T-helper 1 cell (primary cell): ENCODE measurements at regions not wholly inside any gene's neighbourhood (a gene's known extent, or its start where the extent isn't known, plus 50 kb on each side); places are given as distances from the start of the nearest gene placed in this dataset.
A peak's percentile ranks its signal among the peaks of the same experiment; 100 is the strongest.

ENCODE experiments used
- DNase-seq, 5 donors: peaks; one replicate each; pipeline ENCODE4 v3.0.0-alpha.2; 2012 to 2020

DNA sequence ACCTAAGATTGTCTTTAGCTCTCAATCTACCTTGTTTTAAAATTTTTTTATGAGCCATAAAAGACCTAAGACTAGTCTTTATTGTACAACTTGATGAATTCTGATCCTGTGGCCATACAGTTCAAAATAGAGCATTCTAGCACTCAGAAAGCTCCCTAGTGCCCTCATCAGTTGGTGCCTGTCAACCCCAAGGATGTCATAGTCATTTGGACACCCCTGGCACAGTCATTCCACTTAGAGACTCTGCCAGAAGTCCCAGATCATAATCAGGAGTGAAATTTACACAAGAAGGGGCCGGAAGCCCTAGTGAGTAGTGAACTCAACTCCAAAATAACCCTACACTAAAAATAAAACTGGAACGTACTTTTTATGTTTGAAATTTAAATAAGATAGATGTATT lies 80.0 kb upstream of the INSIG1 start:
- peak in 1 of 5 donors; percentile 54 for DNase-seq

DNA sequence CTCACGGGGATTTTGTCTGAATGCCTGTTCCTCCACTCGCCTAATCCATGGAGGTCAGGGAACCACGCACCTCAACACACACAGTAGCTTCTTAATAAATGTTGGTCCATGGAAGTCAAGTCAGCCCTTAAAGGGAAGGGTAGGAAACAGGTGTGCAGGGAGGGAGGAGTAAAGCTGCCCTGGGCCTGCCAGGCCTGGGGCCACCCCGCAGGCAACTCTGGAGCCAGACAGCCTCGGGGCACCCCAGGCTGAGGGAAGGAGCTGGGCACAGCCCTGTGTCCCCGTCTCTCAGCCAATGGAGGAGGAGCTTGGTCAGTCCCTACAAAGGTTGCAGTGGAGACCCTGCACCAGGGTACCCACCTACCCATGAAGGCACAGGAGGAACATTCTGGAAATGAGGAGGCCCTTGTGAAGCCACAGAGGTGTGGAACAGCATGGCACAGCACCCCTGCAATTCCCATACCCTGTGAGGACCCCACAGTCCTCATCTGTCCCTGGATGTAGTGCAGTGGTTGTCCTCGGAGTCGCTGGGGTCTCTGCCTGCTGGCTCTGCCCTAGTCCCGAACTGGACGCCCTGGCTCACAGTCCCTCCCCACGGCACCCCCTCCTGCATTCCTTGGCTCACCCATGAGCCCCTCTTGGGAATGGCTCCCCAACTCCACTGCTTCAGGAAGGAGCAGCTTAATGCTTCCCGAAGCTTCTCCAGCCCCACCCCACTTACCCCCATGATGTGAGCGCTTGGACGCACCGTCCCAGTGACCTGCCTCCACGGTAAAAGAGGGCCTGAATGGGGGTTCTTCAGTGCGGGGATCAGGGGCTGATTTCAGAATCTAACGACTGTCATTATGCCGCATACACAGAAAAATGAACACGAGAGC lies 79.2 kb upstream of the INSIG1 start:
- no peak for DNase-seq

DNA sequence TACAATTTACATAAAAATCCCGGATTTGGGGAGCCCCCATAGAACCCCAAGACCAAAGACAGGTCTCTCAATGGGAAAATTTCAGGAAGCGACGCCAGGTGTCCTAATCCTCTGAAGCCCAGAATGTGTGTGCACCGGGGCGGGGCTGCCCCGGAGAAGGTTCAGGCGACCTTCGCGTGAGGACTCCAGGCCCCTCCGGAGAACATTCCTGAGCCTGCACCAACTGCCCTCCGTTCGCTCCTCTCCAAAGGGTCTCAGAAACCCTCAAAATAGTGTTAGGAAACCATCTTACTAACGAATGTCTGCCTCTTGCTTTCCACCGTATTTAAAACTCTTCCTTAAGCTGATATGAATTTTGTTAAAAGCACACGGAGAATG lies 78.5 kb upstream of the INSIG1 start:
- no peak for DNase-seq

DNA sequence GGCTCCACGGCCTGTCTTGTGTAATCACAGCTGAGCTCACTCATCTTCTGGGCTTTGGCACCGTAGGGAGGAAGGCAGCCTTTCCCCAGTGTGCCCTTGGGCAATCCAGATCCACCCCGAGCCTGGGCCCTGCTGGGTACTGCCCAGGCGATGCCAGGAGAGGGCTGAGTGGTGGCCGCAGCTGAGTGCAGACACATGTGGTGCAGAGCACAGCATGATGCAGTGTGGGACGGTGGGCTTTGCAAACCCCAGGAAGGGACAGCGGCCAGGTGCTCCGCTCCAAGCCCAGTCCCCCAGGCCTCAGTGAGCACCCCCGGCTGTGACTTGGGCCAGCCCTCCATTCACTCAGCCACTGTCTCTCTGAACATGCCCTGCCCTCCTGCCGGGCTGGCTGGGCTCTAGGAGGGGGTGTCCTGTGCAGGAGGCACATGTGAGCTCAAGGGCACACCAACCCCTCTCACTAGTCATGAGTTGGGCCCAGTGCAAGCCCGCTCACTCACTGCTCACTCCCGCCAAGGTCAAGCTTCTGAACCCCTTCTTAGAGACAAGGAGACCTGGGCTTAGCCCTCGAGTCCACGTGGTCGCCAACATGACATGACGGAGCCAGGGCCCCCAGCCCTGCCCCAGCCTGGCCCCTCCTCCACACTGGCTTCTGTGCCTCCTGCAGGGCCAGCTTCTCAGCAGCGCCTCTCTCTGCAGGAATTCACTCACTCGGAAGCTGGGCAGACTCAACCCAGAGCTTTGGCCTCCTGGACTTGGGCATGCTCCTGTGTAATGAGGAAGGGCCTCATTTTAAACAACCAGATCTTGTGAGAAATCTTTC lies 77.5 kb upstream of the INSIG1 start:
- no peak for DNase-seq

DNA sequence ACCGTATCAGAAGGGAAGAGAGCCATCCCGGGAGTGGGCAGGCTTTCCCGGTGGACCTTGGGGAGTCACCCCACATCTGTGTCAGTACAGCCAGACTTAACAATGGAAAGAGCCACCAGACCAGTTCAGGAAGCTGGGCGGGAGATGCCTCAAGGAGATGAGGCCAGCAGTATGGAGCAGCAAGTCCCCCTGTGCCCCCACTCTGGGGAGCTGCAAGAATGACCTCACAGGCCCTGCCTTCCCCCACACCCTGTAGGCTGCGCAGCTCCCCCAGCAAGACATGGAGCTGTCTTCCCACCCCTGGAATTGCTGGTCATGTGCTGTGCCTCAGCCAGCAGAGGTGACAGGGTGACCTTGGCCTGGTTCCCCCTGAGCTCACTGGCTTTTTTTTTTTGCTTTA lies 76.8 kb upstream of the INSIG1 start:
- DNase-seq, result no peak

DNA sequence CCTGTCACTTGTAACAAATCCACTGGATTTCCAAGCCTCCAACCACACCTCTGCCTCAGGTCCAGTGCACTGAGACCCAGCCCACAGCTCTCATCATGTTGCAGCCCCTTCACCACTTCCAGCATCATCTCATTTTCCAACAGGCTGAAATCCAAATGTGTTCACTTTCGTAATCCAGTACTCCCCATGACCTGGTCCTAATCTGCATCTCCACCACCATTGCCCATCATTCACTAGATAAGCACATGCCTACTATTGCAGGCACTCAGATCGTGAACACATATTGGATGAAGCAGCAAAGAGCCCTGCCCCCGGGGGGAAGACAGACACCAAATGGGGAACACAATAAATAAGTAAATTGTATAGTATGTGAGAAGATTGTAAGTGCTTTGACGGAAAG lies 76.1 kb upstream of the INSIG1 start:
- no peak for DNase-seq

DNA sequence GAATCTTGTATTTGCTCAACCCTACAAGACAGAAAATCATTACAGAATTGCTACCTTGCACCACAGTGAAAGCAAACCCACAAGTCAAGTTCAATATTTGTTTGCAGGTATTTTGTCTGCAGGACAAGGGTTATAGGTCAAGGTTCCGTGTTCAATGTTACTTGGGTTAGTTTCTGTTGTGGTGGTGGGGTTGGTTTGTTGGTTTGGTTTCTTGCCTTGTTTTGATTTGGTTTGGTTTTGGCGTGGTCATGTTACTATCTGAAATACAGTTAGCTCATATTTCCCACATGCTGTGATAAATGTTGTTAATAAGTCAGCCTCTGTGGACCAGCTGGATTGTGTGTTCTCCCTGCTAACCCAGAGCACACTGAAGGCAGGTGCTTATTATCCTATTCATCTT lies 75.6 kb upstream of the INSIG1 start:
- no peak for DNase-seq

DNA sequence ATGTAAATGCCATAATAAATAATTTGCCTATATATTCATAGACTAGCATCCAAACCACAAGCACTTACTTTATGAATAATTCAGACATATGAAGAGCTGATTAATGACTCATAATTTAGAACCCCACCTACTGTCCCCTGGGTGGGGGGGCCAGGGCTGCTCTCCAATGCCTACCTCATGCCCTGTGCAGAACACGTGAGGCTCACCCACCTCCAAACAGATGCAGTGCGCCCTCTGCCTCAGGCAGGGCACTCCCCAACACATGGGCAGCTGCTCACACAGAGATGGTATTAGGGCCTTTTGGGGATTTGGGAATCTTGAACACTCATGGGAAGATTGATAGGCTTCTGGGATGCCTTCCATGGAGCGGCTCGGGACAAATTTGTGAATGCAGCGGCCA lies 75.1 kb upstream of the INSIG1 start:
- no peak for DNase-seq

DNA sequence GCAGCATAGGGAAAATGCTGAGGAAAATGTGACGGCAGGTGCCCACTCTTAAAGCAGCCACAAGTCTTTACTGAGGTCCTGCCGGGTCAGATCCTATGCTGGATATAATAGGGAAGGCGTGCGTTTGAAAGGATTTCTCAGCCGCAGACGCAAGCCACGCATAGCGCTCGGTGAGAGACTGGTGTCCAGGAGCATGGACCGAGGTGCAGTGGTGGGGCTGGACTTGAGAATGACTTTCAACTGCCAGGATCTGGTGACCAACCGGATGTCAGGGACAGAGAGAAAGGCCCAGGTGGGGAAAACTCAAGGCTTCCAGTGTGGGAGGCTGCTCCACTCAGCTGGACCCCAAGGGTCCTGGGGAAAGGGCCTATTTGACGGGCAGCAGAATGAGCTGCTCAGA lies 74.7 kb upstream of the INSIG1 start:
- no peak for DNase-seq

DNA sequence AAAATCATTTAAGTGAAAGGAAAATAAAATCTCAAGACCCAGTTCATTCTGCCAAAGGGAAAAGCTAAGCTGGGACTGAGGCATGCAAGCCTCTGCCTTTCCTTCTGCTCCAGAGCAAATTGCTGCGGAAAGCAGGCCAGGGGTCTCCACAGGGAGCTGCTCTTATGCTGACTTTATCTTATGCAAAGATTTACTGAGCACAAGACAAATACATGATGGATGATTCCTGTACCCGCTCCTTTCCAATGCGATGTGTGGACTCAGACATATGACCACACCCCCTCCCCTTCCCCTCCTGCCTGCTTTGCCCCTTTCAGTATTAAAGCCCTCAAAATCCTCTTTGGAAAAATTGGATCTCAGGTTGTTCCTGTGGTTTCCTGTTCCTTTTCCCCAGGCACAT lies 74.2 kb upstream of the INSIG1 start:
- no peak for DNase-seq

DNA sequence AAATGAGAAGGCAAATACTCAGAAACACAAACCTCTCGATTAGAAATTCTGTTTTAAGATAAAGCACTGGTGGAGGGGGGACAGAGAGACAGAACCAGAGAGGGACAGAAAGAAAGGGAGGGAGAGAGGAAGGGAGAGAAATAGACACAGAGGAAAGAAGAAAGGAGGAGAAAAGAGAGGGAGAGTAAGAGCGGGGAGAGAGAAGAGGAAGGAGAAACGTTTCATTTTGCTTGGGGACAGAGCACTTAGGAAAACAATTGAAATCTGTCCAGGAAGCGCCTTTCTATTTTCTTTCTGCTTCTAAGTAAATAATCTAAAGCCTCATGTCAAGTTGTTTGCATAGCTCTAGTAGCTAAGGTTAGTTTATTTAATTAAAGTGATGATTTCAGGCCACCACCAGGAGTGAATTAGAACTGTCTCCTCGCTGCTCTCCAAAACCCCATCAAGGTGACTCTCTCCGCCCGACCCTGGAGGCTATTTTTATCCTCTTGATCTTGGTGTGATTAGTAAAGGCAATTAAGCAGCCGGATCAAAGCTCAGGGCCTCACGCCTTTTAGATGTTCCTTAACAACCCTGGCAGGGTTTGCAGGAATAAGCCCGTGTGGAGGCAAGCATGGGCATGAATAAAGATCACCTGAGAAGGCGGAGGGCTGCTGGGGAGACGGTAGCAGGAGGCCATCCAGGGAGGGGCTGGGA lies 73.4 kb upstream of the INSIG1 start:
- no peak for DNase-seq

DNA sequence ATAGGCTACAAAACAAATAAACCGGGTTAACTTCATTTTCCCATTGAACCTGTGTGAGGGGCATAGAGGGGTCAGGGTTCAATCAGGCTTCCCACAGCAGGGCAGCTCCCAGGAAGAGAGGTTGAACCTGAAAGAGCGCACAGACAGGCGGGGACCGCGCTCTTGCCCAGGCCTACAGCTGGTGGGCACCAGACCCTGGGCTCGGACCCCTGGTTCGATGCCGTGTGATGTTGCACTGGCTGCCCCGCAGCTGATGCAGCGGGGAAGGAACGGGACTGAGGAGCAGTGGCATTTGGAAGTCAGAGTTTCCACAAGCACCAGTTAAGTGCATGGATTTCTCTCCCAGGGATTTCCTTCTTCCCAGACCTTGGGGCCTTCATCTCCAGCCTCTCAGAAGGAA lies 72.6 kb upstream of the INSIG1 start:
- DNase-seq, result no peak

DNA sequence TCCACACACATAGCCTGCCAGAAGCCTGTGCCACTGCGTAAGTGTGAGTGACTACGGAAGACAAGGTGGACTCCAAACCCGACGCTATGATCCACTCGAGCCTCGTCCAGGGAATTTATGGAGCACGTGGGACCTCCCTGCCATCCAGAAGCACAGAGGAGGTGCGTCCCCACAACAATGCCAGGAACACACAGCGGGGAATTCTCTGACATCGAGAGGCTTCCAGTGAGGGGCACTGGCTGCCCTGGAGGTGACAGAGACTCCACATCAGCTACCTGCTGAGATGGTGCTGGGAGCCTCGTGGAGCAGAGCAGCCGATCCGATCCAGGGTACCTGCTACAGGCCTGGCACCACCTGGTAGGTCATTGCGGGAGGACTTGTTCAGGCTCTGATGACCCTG lies 72.2 kb upstream of the INSIG1 start:
- no peak for DNase-seq

DNA sequence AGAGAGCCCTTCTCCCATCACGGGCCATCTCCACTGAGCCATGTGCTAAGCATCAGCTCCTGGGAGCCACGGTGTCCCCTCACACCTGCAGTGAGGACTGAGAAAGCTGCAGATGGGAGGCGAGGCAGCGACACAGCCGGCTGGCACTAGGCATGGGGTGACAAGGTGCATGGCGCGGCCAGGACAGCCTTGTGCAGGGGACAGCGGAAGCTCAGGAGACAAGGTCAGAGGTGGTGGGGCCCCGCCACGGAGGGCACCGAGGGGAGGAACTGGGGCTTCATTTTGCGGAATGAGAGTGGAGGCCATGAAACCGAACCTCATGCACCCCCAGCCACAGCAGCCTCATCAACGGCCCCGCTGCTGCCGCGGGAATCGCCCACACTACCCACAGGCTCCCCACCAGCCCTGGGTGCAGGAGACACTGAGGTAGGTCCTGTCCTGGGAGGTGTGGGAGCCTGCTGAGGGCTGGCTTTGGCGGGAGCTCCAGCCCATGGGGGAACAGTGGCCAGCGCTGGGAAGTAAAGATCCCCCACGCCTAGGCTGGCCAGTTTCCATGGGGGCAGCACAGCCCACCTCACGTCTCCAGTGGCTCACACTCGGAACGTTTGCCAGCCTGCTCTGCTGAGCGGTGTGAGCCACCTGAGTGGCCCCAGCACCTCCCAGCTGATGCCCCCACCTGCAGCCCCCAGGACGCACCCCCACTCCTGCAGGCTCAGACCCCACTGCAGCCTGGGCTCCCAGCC lies 71.2 kb upstream of the INSIG1 start:
- no peak for DNase-seq

DNA sequence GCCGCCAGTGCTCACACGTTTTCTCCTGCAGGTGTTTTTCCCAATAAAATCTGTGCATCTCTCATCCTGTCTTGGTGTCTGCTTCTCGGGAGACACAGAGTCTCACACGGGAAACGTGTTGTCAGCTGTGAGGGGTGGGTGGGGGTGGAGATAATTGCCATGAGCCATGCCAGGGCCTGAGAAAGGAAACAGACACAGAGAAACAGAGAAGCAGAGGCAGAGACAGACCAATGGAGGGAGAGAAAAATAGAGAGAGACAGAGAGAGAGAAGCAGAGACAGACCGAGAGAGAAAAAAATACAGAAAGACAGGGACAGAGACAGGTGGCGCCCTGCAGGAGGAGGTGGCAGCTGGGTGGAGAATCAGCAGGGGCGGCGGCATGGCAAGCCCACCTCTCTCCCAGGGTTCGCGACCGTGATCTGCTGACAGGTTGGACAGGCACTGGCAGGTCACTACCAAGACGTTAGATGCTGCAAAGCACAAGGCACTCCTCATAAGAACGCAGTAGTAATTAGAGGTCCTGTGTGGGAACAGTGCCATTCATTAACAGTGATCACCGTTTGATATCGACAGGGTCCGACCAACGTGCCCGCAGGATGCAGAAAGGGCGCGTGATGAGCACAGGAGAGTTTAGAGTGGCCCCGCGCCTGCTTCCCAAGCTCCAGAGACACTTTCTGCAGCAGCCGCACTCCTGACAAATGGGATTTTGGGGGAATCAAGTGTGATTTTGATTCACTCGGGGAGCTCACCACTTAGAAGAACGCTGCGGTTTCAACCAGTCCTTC lies 70.5 kb upstream of the INSIG1 start:
- DNase-seq, result no peak

DNA sequence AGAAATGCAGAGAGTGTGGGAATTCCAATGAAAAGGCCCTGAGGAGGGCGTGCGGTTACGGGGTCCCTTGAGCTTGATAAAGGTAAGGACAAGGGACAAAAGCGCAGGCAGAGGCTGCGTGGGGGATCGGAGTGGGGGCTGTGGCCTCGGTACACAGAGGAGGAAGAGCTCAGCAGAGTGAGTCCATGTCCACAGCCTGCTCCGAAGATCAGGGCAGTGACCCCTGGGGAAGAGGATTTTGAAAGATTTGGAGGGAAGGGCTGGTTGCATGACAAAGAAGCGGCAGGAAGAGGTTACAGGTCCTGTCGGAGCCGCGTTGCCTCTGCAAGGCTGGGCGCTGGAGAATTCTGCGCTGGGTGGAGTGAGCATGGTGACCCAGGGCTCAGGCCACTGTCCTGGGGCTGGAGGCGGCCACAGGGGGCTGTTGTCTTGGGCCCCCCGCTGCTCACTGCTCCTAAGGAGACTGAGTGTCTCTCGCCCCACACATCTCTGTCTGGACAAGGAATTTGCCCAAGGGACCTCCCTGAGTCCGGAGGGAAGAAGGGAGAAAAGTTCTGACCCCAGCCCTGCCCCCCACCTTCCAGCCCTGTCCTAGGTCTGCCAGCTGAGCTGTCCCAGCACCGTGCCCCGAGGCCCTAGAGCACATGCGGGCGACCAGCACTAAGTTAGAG lies 69.8 kb upstream of the INSIG1 start:
- DNase-seq, result no peak

DNA sequence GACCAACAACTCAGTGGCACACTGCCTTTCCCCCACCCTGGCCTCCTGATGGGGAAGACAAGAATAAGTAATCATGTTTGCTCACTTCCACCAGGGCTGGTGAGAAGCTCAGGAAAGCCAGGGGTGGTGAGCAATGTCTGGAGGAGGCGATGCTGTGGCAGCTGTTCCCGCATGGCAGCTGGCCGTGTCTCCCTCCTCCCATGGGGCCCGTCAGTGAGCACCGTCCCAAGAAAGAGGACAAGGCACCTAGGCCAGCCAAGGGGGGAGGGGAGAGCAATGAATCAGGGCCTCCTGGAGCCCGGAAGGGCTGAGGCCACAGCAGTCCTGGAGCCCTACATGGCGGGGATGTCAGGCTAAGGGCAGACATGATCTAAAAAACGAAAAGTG lies 69.2 kb upstream of the INSIG1 start:
- no peak for DNase-seq

DNA sequence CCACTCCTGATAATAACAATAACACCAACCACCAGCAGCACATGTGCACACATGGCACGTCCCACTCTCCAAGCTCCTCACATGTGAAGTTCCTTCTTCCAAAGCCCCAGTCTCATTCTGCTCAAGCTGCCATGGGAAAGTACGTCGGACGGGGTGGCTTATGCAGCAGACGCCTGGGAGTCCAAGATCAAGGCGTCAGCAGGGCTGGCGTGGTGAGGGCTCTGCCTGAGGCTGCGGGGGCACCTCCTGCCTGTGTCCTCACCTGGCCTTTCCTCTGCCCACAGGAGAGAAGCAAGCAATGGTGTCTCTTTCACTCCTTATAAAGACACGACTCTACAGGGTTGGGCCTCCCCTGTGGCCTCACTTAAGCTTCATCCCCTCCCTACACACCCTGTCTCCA lies 68.8 kb upstream of the INSIG1 start:
- no peak for DNase-seq

DNA sequence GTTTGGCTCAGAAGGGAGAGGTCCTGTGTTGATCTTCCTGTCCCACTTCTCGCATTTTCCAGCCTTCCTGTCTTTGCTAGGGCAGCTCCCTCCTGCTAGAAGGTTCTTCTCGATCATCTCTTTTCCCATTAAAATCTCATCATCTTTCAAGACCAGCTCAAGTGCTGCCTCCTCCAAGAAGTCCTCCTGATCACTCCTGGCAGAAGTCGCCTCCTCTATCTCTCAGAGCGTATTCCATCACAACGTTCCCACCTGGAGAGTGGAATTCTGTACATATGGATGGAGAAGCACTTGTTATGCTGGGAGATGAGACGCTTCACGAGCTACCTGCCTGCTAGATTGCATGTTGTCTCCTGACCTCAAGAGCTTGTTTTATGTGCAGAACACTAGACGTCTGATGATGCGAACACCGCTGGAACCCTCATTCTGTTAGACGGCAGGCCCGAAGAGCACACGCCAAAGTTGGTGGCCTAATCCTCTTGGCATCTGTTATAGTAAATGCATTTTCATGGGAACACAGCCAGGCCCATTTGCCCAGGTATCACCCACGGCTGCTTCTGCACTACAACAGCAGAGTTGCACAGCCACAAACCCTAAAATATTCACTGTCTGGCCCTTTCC lies 68.0 kb upstream of the INSIG1 start:
- DNase-seq, result no peak

DNA sequence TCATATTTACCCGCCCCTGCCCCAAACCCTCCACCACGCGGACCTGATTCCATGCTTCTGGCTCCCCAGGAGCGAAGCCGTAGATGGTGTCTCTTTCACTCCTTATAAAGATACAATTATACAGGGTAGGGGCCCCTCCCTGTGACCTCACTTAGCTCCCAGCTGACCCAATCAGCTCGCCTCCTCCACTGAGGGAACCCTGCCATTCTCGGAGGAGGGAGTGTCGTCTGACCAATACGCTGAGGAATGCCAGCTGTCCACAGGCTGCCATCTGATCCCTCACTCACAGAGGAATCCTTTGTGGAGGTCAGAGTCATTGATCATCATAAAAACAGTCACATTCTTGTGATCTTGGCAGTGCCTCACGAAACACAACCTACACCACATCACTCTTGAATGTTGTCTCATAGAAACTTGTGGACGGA lies 67.5 kb upstream of the INSIG1 start:
- no peak for DNase-seq

DNA sequence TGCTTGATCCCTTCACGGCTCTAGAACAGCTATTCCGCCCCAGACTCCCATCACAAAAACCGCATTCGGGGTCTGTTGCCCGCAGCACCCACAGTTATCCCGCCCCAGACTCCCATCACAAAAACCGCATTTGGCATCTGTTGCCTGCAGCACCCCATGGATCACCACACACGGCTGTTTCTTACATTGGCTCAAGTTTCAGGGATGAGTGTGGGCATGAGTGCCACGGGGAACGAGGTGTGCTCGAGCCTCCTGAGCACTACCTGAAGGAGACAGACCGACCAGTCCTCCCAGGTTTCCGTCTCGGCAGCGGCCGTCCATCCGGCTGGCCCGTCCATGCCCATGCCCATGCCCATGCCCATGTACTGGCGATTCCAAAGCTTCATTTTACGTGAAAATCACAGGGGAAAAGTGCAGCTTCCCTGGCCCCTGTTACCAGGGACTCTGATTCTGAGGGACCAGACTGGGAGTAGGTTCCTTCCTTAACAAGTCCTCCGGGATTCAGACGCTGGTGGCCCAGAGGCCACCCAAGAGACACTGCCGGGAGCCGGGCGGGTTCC lies 66.4 kb upstream of the INSIG1 start:
- DNase-seq, result no peak
